ENCODE measurements at regions not wholly inside any gene's neighbourhood (a gene's known extent, or its start where the extent isn't known, plus 50 kb on each side); places are given as distances from the start of the nearest gene placed in this dataset.

DNA sequence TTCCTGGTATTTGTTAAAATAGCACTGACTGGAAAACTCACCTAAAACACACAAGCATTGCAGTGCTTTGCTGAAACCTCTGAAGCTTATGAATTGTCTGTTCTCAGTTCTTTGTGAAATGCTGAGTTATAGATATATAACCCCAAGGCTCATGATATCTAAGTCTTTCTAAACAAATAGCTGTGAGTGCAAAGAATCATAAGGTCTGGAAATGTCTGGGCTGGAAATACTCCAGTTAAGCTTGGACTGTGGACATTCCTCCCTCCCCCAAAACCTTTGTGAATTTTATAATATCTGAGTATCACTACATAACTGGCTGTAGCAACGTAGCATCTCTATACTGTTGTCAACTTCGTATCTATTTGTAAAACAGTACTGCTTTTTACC is 69.1 kb downstream of the CBLN4 start:
- TF ChIP-seq ZFX (IDR thresholded peaks at IDR 0.05) = no peak
- TF ChIP-seq, protein P1, sequence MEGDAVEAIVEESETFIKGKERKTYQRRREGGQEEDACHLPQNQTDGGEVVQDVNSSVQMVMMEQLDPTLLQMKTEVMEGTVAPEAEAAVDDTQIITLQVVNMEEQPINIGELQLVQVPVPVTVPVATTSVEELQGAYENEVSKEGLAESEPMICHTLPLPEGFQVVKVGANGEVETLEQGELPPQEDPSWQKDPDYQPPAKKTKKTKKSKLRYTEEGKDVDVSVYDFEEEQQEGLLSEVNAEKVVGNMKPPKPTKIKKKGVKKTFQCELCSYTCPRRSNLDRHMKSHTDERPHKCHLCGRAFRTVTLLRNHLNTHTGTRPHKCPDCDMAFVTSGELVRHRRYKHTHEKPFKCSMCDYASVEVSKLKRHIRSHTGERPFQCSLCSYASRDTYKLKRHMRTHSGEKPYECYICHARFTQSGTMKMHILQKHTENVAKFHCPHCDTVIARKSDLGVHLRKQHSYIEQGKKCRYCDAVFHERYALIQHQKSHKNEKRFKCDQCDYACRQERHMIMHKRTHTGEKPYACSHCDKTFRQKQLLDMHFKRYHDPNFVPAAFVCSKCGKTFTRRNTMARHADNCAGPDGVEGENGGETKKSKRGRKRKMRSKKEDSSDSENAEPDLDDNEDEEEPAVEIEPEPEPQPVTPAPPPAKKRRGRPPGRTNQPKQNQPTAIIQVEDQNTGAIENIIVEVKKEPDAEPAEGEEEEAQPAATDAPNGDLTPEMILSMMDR (conservative IDR thresholded peaks at IDR 0.05) = no peak
